ENCODE measurements at regions not wholly inside any gene's neighbourhood (a gene's known extent, or its start where the extent isn't known, plus 50 kb on each side); places are given as distances from the start of the nearest gene placed in this dataset.

GRCh38 chr16:7763111-7763510, 430.5 kb downstream of the RBFOX1 start:
- no peaks in the 10 kb centered on the region for H3K4me1 Mint-ChIP-seq (ENCODE audit: unreplicated experiment)
- H3K9me3 Mint-ChIP-seq (ENCODE audit: unreplicated experiment), result no peaks in the 10 kb centered on the region
- no peak for TF ChIP-seq CTCF (IDR thresholded peaks at IDR 0.05; ENCODE audit: unreplicated experiment)

More at GRCh38 chr16:7763111-7763510, 430.5 kb downstream of the RBFOX1 start:
- Mint-ChIP-seq H3K27ac (ENCODE audit: unreplicated experiment) (no peak overlapping the region), H3K4me3 (ENCODE audit: unreplicated experiment) (no peak overlapping the region), H3K36me3 (ENCODE audit: low read depth, unreplicated experiment) (no peaks in the 10 kb centered on the region), H3K27me3 (ENCODE audit: unreplicated experiment) (peaks cover 2% of the 10 kb centered on the region)
- DNase-seq (ENCODE audit: low spot score), result no peak

All from endothelial cell (in vitro differentiated cells).